Breast epithelium (tissue), 3 donors: ENCODE measurements at regions not wholly inside any gene's neighbourhood (a gene's known extent, or its start where the extent isn't known, plus 50 kb on each side); places are given as distances from the start of the nearest gene placed in this dataset.

Experiments used
- CTCF ChIP-seq, 3 donors: fragments of 450-650 bp; IDR thresholded peaks; one replicate each; pipeline ENCODE4 v1.5.1; 2016 to 2017; ENCODE audit warnings: antibody characterized with exemption in 3 of 3, mild to moderate bottlenecking in 3 of 3, moderate library complexity in 3 of 3
- POLR2AphosphoS5 ChIP-seq, 3 donors: sonication (generic); formaldehyde crosslinking; IDR thresholded peaks; one replicate each; pipeline ENCODE4 v1.6.1; 2017; ENCODE audit warnings: antibody characterized with exemption in 3 of 3

GRCh38 chr21:27799861-27800260, 833.0 kb upstream of the ADAMTS5 start:
- no peak for TF ChIP-seq CTCF (IDR thresholded peaks at IDR 0.05)
- no peak for TF ChIP-seq POLR2AphosphoS5 (IDR thresholded peaks at IDR 0.05)
